Endothelial cell of umbilical vein (primary cell): ENCODE measurements at regions not wholly inside any gene's neighbourhood (a gene's known extent, or its start where the extent isn't known, plus 50 kb on each side); places are given as distances from the start of the nearest gene placed in this dataset.

Experiments
- BruUV-seq: library from RNA; stranded (reverse); fragments of 400-500 nt; replicated peaks from 2 replicates; lab custom pipeline; 2021; lab: Mats Ljungman, UMichigan
- CTCF ChIA-PET: fragments of 300-600, 350-600 bp; sonication (Branson Sonifier 250); formaldehyde crosslinking; loops from one replicate; lab custom pipeline; 2021; ENCODE audit warnings: antibody characterized with exemption, inconsistent platforms; lab: Charles Lee
- POLR2A ChIA-PET: fragments of 300-600, 350-600 bp; sonication (Branson Sonifier 250); formaldehyde crosslinking; loops from one replicate; lab custom pipeline; 2021; ENCODE audit warnings: antibody characterized with exemption, inconsistent platforms; lab: Charles Lee
- DNase-seq: peaks from one replicate; pipeline ENCODE4 v3.0.0-alpha.2; 2011; ENCODE audit warnings: low read depth, low spot score
- FAIRE-seq: peaks from 2 replicates; lab custom pipeline; 2011; peaks lifted over from hg19 to GRCh38; lab: Jason Lieb, UNC
- H2AFZ ChIP-seq: 2 replicates; pipeline ENCODE4 v1.6.0; 2012; ENCODE audit warnings: low read depth, low read length, control low read depth, inconsistent platforms
- H3K27ac ChIP-seq: 2 replicates; pipeline ENCODE4 v1.5.1; 2011; ENCODE audit warnings: low read depth, mild to moderate bottlenecking, control low read depth, low read length, moderate library complexity; ENCODE audit not compliant: insufficient read depth
- H3K27me3 ChIP-seq, 2 experiments: 2 replicates each; pipeline versions ENCODE4 v1.6.0 to v1.6.1; 2011; ENCODE audit warnings: low read length in 2 of 2, mixed read lengths in 1 of 2; ENCODE audit not compliant: control insufficient read depth in 2 of 2, insufficient read depth in 2 of 2
- H3K36me3 ChIP-seq, 2 experiments: 2 replicates in 1 of 2; 3 replicates in 1 of 2; pipeline ENCODE4 v1.5.1; 2011; ENCODE audit warnings: low read length in 2 of 2, mild to moderate bottlenecking in 1 of 2, moderate library complexity in 1 of 2; ENCODE audit not compliant: control insufficient read depth in 2 of 2, insufficient read depth in 2 of 2; ENCODE audit errors: extremely low read depth in 1 of 2
- H3K4me1 ChIP-seq: 3 replicates; pipeline ENCODE4 v1.5.1; 2011; ENCODE audit warnings: mild to moderate bottlenecking, low read length; ENCODE audit not compliant: control insufficient read depth, insufficient read depth; ENCODE audit errors: extremely low read depth
- H3K4me2 ChIP-seq: 2 replicates; pipeline ENCODE4 v1.6.1; 2011; ENCODE audit warnings: low read length, control low read depth, mixed read lengths; ENCODE audit not compliant: insufficient read depth
- H3K4me3 ChIP-seq, 3 experiments: fragments of 200-600 bp in 1 of 3; sonication (generic), shearing (Covaris generic) in 1 of 3; replicated peaks in 1 of 3; 2 replicates each; pipeline ENCODE4 v1.5.1; 2011 to 2016; ENCODE audit warnings: control low read depth in 3 of 3, low read length in 3 of 3, mild to moderate bottlenecking in 2 of 3, inconsistent platforms in 1 of 3, low read depth in 1 of 3, moderate library complexity in 1 of 3; ENCODE audit not compliant: insufficient read depth in 1 of 3
- H3K79me2 ChIP-seq: 2 replicates; pipeline ENCODE4 v1.6.0; 2012; ENCODE audit warnings: low read length, inconsistent platforms; ENCODE audit not compliant: control insufficient read depth, insufficient read depth
- H3K9ac ChIP-seq: replicated peaks from 2 replicates; pipeline ENCODE3; 2011; ENCODE audit warnings: low read length, control low read depth; ENCODE audit not compliant: insufficient read depth; ENCODE audit errors: extremely low read depth
- H3K9me1 ChIP-seq: replicated peaks from 3 replicates; pipeline ENCODE4 v1.6.0; 2011; ENCODE audit warnings: mild to moderate bottlenecking, low read length; ENCODE audit not compliant: control insufficient read depth, insufficient read depth; ENCODE audit errors: extremely low read depth
- H3K9me3 ChIP-seq: replicated peaks from 2 replicates; pipeline ENCODE4 v1.5.1; 2012; ENCODE audit warnings: low read length, inconsistent platforms; ENCODE audit not compliant: control insufficient read depth, insufficient read depth
- H4K20me1 ChIP-seq: replicated peaks from 2 replicates; pipeline ENCODE3; 2011; ENCODE audit warnings: mild to moderate bottlenecking, low read length; ENCODE audit not compliant: control insufficient read depth, insufficient read depth; ENCODE audit errors: extremely low read depth
- CTCF ChIP-seq, 2 donors: IDR thresholded peaks; 1 replicate in 1 of 2; 2 replicates in 1 of 2; pipeline ENCODE4 v1.5.1; 2011; ENCODE audit warnings: low read length in 2 of 2, mild to moderate bottlenecking in 2 of 2, moderate library complexity in 2 of 2, control low read depth in 1 of 2, inconsistent platforms in 1 of 2, low read depth in 1 of 2; ENCODE audit not compliant: insufficient read depth in 1 of 2; ENCODE audit errors: extremely low read depth in 1 of 2
- EZH2 ChIP-seq: IDR thresholded peaks from 2 replicates; pipeline ENCODE4 v1.6.1; 2012; ENCODE audit warnings: borderline replicate concordance, low read depth, mild to moderate bottlenecking, moderate library complexity, low read length, inconsistent platforms; ENCODE audit not compliant: severe bottlenecking
- FOS ChIP-seq: IDR thresholded peaks from 2 replicates; pipeline ENCODE4 v1.6.1; 2011; ENCODE audit warnings: mild to moderate bottlenecking, low read length, moderate library complexity, borderline replicate concordance; ENCODE audit not compliant: insufficient read depth
- GATA2 ChIP-seq: IDR thresholded peaks from 2 replicates; pipeline ENCODE4 v1.7.0; 2011; ENCODE audit warnings: low read depth, mild to moderate bottlenecking, moderate library complexity, mixed read lengths, low read length; ENCODE audit not compliant: insufficient read length, insufficient read depth
- JUN ChIP-seq: IDR thresholded peaks from 2 replicates; pipeline ENCODE4 v1.6.1; 2011; ENCODE audit warnings: borderline replicate concordance, low read depth; ENCODE audit not compliant: insufficient read length, insufficient read depth
- MAX ChIP-seq: IDR thresholded peaks from 2 replicates; pipeline ENCODE4 v1.6.1; 2011; ENCODE audit not compliant: insufficient read depth, insufficient read length
- MYC ChIP-seq: IDR thresholded peaks from one replicate; pipeline ENCODE4 v1.6.1; 2011; ENCODE audit warnings: mild to moderate bottlenecking, low read depth, low read length
- POLR2A ChIP-seq: IDR thresholded peaks from 2 replicates; pipeline ENCODE4 v1.6.1; 2012; ENCODE audit warnings: low read depth, mild to moderate bottlenecking, control low read depth, low read length
- POLR2AphosphoS5 ChIP-seq: IDR thresholded peaks from 2 replicates; pipeline ENCODE4 v1.6.1; 2012; ENCODE audit warnings: low read depth, mild to moderate bottlenecking, control low read depth, low read length, moderate library complexity; ENCODE audit not compliant: insufficient read depth
- dilution Hi-C: fragments of 300-500 bp; cut with MboI; formaldehyde crosslinking; loops from one replicate; pipeline ENCODE4 v1.15.0; 2019; ENCODE audit warnings: low sequenced_read_pairs; ENCODE audit not compliant: extremely low pct_ligation_motif_present
- intact Hi-C: fragments of 100-400 bp; cut with micrococcal nuclease; formaldehyde crosslinking; loops from one replicate; pipeline ENCODE4 v1.10.0; 2022

- no peak overlapping the region for H3K4me3 ChIP-seq
- DNase-seq = no peak
- no peaks in the 10 kb centered on the region for H3K27me3 ChIP-seq
- BruUV-seq = no TSS peak
- no peak for TF ChIP-seq JUN
- no peak for TF ChIP-seq EZH2
- no peak for TF ChIP-seq POLR2AphosphoS5
- TF ChIP-seq CTCF (IDR thresholded peaks at IDR 0.05; ENCODE audit: extremely low read depth in 1 of 2, insufficient read depth in 1 of 2, low read depth in 1 of 2, low read length in 2 of 2) = no peak
- no peak for TF ChIP-seq MAX
- no peak for TF ChIP-seq MYC
- TF ChIP-seq FOS = no peak
- no peak for TF ChIP-seq POLR2A
- TF ChIP-seq GATA2 = no peak
- FAIRE-seq = no peak
- no peaks in the 10 kb centered on the region for H3K36me3 ChIP-seq
- H3K27ac ChIP-seq = no peak overlapping the region
- H3K4me1 ChIP-seq = no peaks in the 10 kb centered on the region
- CTCF ChIA-PET = interaction anchor here (0.7 kb wide), 1 partner anchor 10 kb away, joined by 4 read pairs; no protein-coding TSS in a partner anchor
- dilution Hi-C loops = no loop called here
- no peak overlapping the region for H2AFZ ChIP-seq
- POLR2A ChIA-PET = no interaction called here
- H3K9ac ChIP-seq = no peak overlapping the region
- intact Hi-C loops = no loop called here
- H4K20me1 ChIP-seq = no peaks in the 10 kb centered on the region
- H3K4me2 ChIP-seq = no peak overlapping the region
- H3K9me3 ChIP-seq = no peaks in the 10 kb centered on the region
- no peaks in the 10 kb centered on the region for H3K79me2 ChIP-seq
- H3K9me1 ChIP-seq = no peaks in the 10 kb centered on the region
These were observed 347.5 kb upstream of the CITED2 start for GRCh38 chr6:139721954-139722353.
